ENCODE measurements at regions not wholly inside any gene's neighbourhood (a gene's known extent, or its start where the extent isn't known, plus 50 kb on each side); places are given as distances from the start of the nearest gene placed in this dataset.

- Histone ChIP-seq H3K9me1 (replicated peaks; ENCODE audit: control insufficient read depth, extremely low read depth, insufficient read depth, low read length) (no peaks in the 10 kb centered on the region), H3K4me2 (ENCODE audit: insufficient read depth, low read length) (no peak overlapping the region), H3K27ac (ENCODE audit: insufficient read depth, low read depth, low read length) (no peak overlapping the region), H2AFZ (ENCODE audit: low read depth, low read length) (no peak overlapping the region), H3K79me2 (ENCODE audit: control insufficient read depth, insufficient read depth, low read length) (peaks cover 68% of the 10 kb centered on the region), H3K9ac (replicated peaks; ENCODE audit: extremely low read depth, insufficient read depth, low read length) (no peak overlapping the region), H3K27me3 (ENCODE audit: control insufficient read depth in 2 of 2, insufficient read depth in 2 of 2, low read length in 2 of 2) (no peaks in the 10 kb centered on the region), H4K20me1 (replicated peaks; ENCODE audit: control insufficient read depth, extremely low read depth, insufficient read depth, low read length) (no peaks in the 10 kb centered on the region), H3K36me3 (ENCODE audit: control insufficient read depth in 2 of 2, extremely low read depth in 1 of 2, insufficient read depth in 2 of 2, low read length in 2 of 2) (no peaks in the 10 kb centered on the region), H3K4me1 (ENCODE audit: control insufficient read depth, extremely low read depth, insufficient read depth, low read length) (peaks cover 39% of the 10 kb centered on the region), H3K4me3 (replicated peaks in 1 of 3; ENCODE audit: insufficient read depth in 1 of 3, low read depth in 1 of 3, low read length in 3 of 3) (no peak overlapping the region), H3K9me3 (replicated peaks; ENCODE audit: control insufficient read depth, insufficient read depth, low read length) (no peaks in the 10 kb centered on the region)
- TF ChIP-seq JUN (IDR thresholded peaks at IDR 0.05; ENCODE audit: borderline replicate concordance, insufficient read depth, insufficient read length, low read depth) (no peak), MYC (IDR thresholded peaks at IDR 0.05; ENCODE audit: low read depth, low read length) (no peak)
- intact Hi-C loops (cut with micrococcal nuclease): no loop called here
- ChIA-PET POLR2A (no interaction called here), CTCF (interaction anchor here (1.0 kb wide), 1 partner anchor 41 kb away, joined by 3 read pairs; no protein-coding TSS in a partner anchor)
- DNase-seq (ENCODE audit: low read depth, low spot score) (no peak), FAIRE-seq (no peak)
- dilution Hi-C loops (cut with MboI; ENCODE audit: extremely low pct_ligation_motif_present, low sequenced_read_pairs): no loop called here
- no TSS peak for BruUV-seq (replicated peaks)
Measured at GRCh38 chr6:138651491-138651890, 122.1 kb upstream of the CCDC28A start.

GRCh38 chr6:138652824-138653223 is 120.7 kb upstream of the CCDC28A start:
- Histone ChIP-seq H2AFZ (ENCODE audit: low read depth, low read length) (no peak overlapping the region), H3K27ac (ENCODE audit: insufficient read depth, low read depth, low read length) (no peak overlapping the region), H3K36me3 (ENCODE audit: control insufficient read depth in 2 of 2, extremely low read depth in 1 of 2, insufficient read depth in 2 of 2, low read length in 2 of 2) (no peaks in the 10 kb centered on the region), H3K9me1 (replicated peaks; ENCODE audit: control insufficient read depth, extremely low read depth, insufficient read depth, low read length) (no peaks in the 10 kb centered on the region), H4K20me1 (replicated peaks; ENCODE audit: control insufficient read depth, extremely low read depth, insufficient read depth, low read length) (no peaks in the 10 kb centered on the region), H3K9me3 (replicated peaks; ENCODE audit: control insufficient read depth, insufficient read depth, low read length) (no peaks in the 10 kb centered on the region), H3K79me2 (ENCODE audit: control insufficient read depth, insufficient read depth, low read length) (peaks cover 68% of the 10 kb centered on the region), H3K27me3 (ENCODE audit: control insufficient read depth in 2 of 2, insufficient read depth in 2 of 2, low read length in 2 of 2) (no peaks in the 10 kb centered on the region), H3K4me1 (ENCODE audit: control insufficient read depth, extremely low read depth, insufficient read depth, low read length) (peaks cover 30% of the 10 kb centered on the region), H3K4me2 (ENCODE audit: insufficient read depth, low read length) (no peak overlapping the region), H3K4me3 (replicated peaks in 1 of 3; ENCODE audit: insufficient read depth in 1 of 3, low read depth in 1 of 3, low read length in 3 of 3) (no peak overlapping the region), H3K9ac (replicated peaks; ENCODE audit: extremely low read depth, insufficient read depth, low read length) (no peak overlapping the region)
- ChIA-PET POLR2A (no interaction called here), CTCF (interaction anchor here (1.2 to 3.0 kb wide), 4 partner anchors 12 to 40 kb away, joined by 3 to 14 read pairs (median 5); no protein-coding TSS in a partner anchor)
- TF ChIP-seq FOS (IDR thresholded peaks at IDR 0.05; ENCODE audit: borderline replicate concordance, insufficient read depth, low read length): no peak
- TF ChIP-seq CTCF (IDR thresholded peaks at IDR 0.05; ENCODE audit: extremely low read depth in 1 of 2, insufficient read depth in 1 of 2, low read depth in 1 of 2, low read length in 2 of 2): no peak
- no peak for TF ChIP-seq MAX (IDR thresholded peaks at IDR 0.05; ENCODE audit: insufficient read depth, insufficient read length)
- no peak for TF ChIP-seq MYC (IDR thresholded peaks at IDR 0.05; ENCODE audit: low read depth, low read length)
- no peak for TF ChIP-seq JUN (IDR thresholded peaks at IDR 0.05; ENCODE audit: borderline replicate concordance, insufficient read depth, insufficient read length, low read depth)
- TF ChIP-seq EZH2 (IDR thresholded peaks at IDR 0.05; ENCODE audit: borderline replicate concordance, low read depth, low read length, severe bottlenecking): no peak
- TF ChIP-seq POLR2AphosphoS5 (IDR thresholded peaks at IDR 0.05; ENCODE audit: insufficient read depth, low read depth, low read length): no peak
- no peak for TF ChIP-seq POLR2A (IDR thresholded peaks at IDR 0.05; ENCODE audit: low read depth, low read length)
- TF ChIP-seq GATA2 (IDR thresholded peaks at IDR 0.05; ENCODE audit: insufficient read depth, insufficient read length, low read depth, low read length): no peak
- intact Hi-C loops (cut with micrococcal nuclease) (no loop called here), dilution Hi-C loops (cut with MboI; ENCODE audit: extremely low pct_ligation_motif_present, low sequenced_read_pairs) (no loop called here)
- DNase-seq (ENCODE audit: low read depth, low spot score) (no peak), FAIRE-seq (no peak)
- BruUV-seq (replicated peaks): no TSS peak

Data from endothelial cell of umbilical vein (primary cell).